ENCODE measurements at regions not wholly inside any gene's neighbourhood (a gene's known extent, or its start where the extent isn't known, plus 50 kb on each side); places are given as distances from the start of the nearest gene placed in this dataset.

DNA sequence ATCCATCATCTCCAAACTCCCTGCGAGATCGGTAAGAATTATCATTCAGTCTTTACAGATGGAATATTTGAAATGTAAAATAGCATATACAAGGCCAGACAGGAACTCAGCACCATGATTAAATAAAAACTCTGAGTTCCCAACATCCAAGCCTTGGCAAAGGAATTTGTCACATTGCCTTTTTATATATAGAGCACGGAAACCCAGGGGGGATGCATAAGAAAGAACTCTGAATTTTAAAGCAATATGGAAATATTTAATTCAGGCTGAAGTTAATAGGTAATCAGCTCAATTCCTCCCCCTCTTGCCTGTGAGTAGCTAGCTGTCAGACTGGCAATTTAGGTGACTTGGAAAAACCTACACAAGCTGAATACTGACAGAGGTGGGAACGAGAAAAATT lies 217.9 kb upstream of the KCNMB2 start:
- Mint-ChIP-seq H3K27ac (no peak overlapping the region), H3K4me1 (no peaks in the 10 kb centered on the region), H3K4me3 (no peak overlapping the region), H3K27me3 (no peaks in the 10 kb centered on the region), H3K9me3 (ENCODE audit: insufficient read depth) (no peaks in the 10 kb centered on the region)
- no peaks in the 10 kb centered on the region for H3K36me3 ChIP-seq (replicated peaks in 1 of 2; ENCODE audit: control extremely low read depth in 1 of 2, control insufficient read depth in 1 of 2, extremely low read depth in 1 of 2, insufficient read depth in 2 of 2, low read length in 1 of 2)
- no peaks in the 10 kb centered on the region for H4K20me1 ChIP-seq (ENCODE audit: control insufficient read depth, insufficient read depth, low read length, poor library complexity, severe bottlenecking)
- no peak overlapping the region for H3K4me3 ChIP-seq (ENCODE audit: control extremely low read depth in 1 of 5, extremely low read depth in 1 of 5, insufficient read depth in 1 of 5, low read depth in 2 of 5, low read length in 4 of 5)
- intact Hi-C loops (cut with micrococcal nuclease): no loop called here
- no peak overlapping the region for H3K27ac ChIP-seq (ENCODE audit: low read length in 2 of 2)
- no peaks in the 10 kb centered on the region for H3K27me3 ChIP-seq (replicated peaks in 1 of 4; ENCODE audit: control extremely low read depth in 1 of 4, control insufficient read depth in 3 of 4, insufficient read depth in 4 of 4, low read length in 3 of 4)
- TF ChIP-seq CTCF (IDR thresholded peaks at IDR 0.05) (no peak), EZH2 (IDR thresholded peaks at IDR 0.05; ENCODE audit: borderline replicate concordance, insufficient read depth, low read depth, low read length, poor library complexity, severe bottlenecking) (no peak)
- POLR2A ChIA-PET: no interaction called here
- H2AFZ ChIP-seq (ENCODE audit: insufficient read depth, low read depth, low read length, poor library complexity, severe bottlenecking): no peak overlapping the region
- no peaks in the 10 kb centered on the region for H3K9me3 ChIP-seq (ENCODE audit: control extremely low read depth in 1 of 3, control insufficient read depth in 2 of 3, insufficient read depth in 1 of 3, low read length in 2 of 3)
- no peak overlapping the region for H3K9ac ChIP-seq (ENCODE audit: low read length)
- no peaks in the 10 kb centered on the region for H3K4me1 ChIP-seq (ENCODE audit: control insufficient read depth in 2 of 2, insufficient read depth in 2 of 2, low read length in 2 of 2)
- CTCF ChIA-PET: no interaction called here
- WGBS (ENCODE audit: insufficient coverage): no CpG with 5 or more reads among the region's 4 CpGs
- H3K79me2 ChIP-seq (ENCODE audit: control insufficient read depth, insufficient read depth, low read length): no peaks in the 10 kb centered on the region
- DNase-seq (no peak), ATAC-seq (ENCODE audit: low read depth) (no peak)
- no peak overlapping the region for H3K4me2 ChIP-seq (replicated peaks; ENCODE audit: low read depth, low read length, poor library complexity, severe bottlenecking)

GRCh38 chr3:178318941-178319816 lies 217.1 kb upstream of the KCNMB2 start:
- Mint-ChIP-seq H3K27ac (no peak overlapping the region), H3K4me3 (no peak overlapping the region), H3K4me1 (no peaks in the 10 kb centered on the region), H3K27me3 (no peaks in the 10 kb centered on the region), H3K9me3 (ENCODE audit: insufficient read depth) (no peaks in the 10 kb centered on the region)
- no peak overlapping the region for H3K4me2 ChIP-seq (replicated peaks; ENCODE audit: low read depth, low read length, poor library complexity, severe bottlenecking)
- H3K79me2 ChIP-seq (ENCODE audit: control insufficient read depth, insufficient read depth, low read length): no peaks in the 10 kb centered on the region
- ChIA-PET POLR2A (no interaction called here), CTCF (no interaction called here)
- H2AFZ ChIP-seq (ENCODE audit: insufficient read depth, low read depth, low read length, poor library complexity, severe bottlenecking): no peak overlapping the region
- H3K36me3 ChIP-seq (replicated peaks in 1 of 2; ENCODE audit: control extremely low read depth in 1 of 2, control insufficient read depth in 1 of 2, extremely low read depth in 1 of 2, insufficient read depth in 2 of 2, low read length in 1 of 2): no peaks in the 10 kb centered on the region
- no peak for DNase-seq
- H3K9ac ChIP-seq (ENCODE audit: low read length): no peak overlapping the region
- no peaks in the 10 kb centered on the region for H4K20me1 ChIP-seq (ENCODE audit: control insufficient read depth, insufficient read depth, low read length, poor library complexity, severe bottlenecking)
- no peaks in the 10 kb centered on the region for H3K27me3 ChIP-seq (replicated peaks in 1 of 4; ENCODE audit: control extremely low read depth in 1 of 4, control insufficient read depth in 3 of 4, insufficient read depth in 4 of 4, low read length in 3 of 4)
- TF ChIP-seq CTCF (IDR thresholded peaks at IDR 0.05) (no peak), EZH2 (IDR thresholded peaks at IDR 0.05; ENCODE audit: borderline replicate concordance, insufficient read depth, low read depth, low read length, poor library complexity, severe bottlenecking) (no peak)
- H3K9me3 ChIP-seq (ENCODE audit: control extremely low read depth in 1 of 3, control insufficient read depth in 2 of 3, insufficient read depth in 1 of 3, low read length in 2 of 3): no peaks in the 10 kb centered on the region
- no peak for ATAC-seq (ENCODE audit: low read depth)
- intact Hi-C loops (cut with micrococcal nuclease): no loop called here
- H3K27ac ChIP-seq (ENCODE audit: low read length in 2 of 2): no peak overlapping the region
- no peaks in the 10 kb centered on the region for H3K4me1 ChIP-seq (ENCODE audit: control insufficient read depth in 2 of 2, insufficient read depth in 2 of 2, low read length in 2 of 2)
- no peak overlapping the region for H3K4me3 ChIP-seq (ENCODE audit: control extremely low read depth in 1 of 5, extremely low read depth in 1 of 5, insufficient read depth in 1 of 5, low read depth in 2 of 5, low read length in 4 of 5)
- WGBS (ENCODE audit: insufficient coverage): 67% methylated on average over 1 of the region's 5 CpGs
